GM10266 (cell line): ENCODE measurements at regions not wholly inside any gene's neighbourhood (a gene's known extent, or its start where the extent isn't known, plus 50 kb on each side); places are given as distances from the start of the nearest gene placed in this dataset.

ENCODE experiments used
- DNase-seq: peaks from one replicate; pipeline ENCODE4 v3.0.0; 2012; ENCODE audit errors: extremely low spot score
- CTCF ChIP-seq: IDR thresholded peaks from 2 replicates; pipeline ENCODE4 v1.5.1; 2012; ENCODE audit warnings: mild to moderate bottlenecking, low read depth; ENCODE audit not compliant: control insufficient read depth, insufficient read depth; ENCODE audit errors: missing control alignments

GRCh38 chr20:50355590-50356524 lies 154.3 kb upstream of the PTPN1 start:
- no peak for TF ChIP-seq CTCF
- DNase-seq: no peak

- no peak for DNase-seq
- no peak for TF ChIP-seq CTCF
These were observed 153.7 kb upstream of the PTPN1 start for GRCh38 chr20:50356525-50356885.

- no peak for DNase-seq
- TF ChIP-seq CTCF: no peak
These were observed 153.0 kb upstream of the PTPN1 start for GRCh38 chr20:50356962-50357782.

GRCh38 chr20:50357783-50358161 lies 152.4 kb upstream of the PTPN1 start:
- no peak for DNase-seq
- TF ChIP-seq CTCF: no peak

GRCh38 chr20:50358166-50358565 lies 152.0 kb upstream of the PTPN1 start:
- no peak for DNase-seq
- TF ChIP-seq CTCF: no peak

GRCh38 chr20:50358971-50359370 lies 151.2 kb upstream of the PTPN1 start:
- TF ChIP-seq CTCF: no peak
- no peak for DNase-seq
